ENCODE measurements at regions not wholly inside any gene's neighbourhood (a gene's known extent, or its start where the extent isn't known, plus 50 kb on each side); places are given as distances from the start of the nearest gene placed in this dataset.

GRCh38 chrX:65926095-65927019 is 113.5 kb downstream of the VSIG4 start:
- Histone ChIP-seq H3K9me3 (ENCODE audit: insufficient read depth, low read length) (no peaks in the 10 kb centered on the region), H4K20me1 (ENCODE audit: insufficient read depth, low read length) (no peaks in the 10 kb centered on the region), H3K4me3 (ENCODE audit: low read length) (no peak overlapping the region), H3K4me1 (ENCODE audit: low read length) (peaks cover 4% of the 10 kb centered on the region; the same call in 1 of the 2 replicates), H3K36me3 (replicated peaks; ENCODE audit: low read depth, low read length) (no peaks in the 10 kb centered on the region), H3K4me2 (ENCODE audit: low read length) (peak overlapping the region; percentile 12; the same call in 1 of the 2 replicates), H3K79me2 (ENCODE audit: low read length) (no peaks in the 10 kb centered on the region), H3K27ac (ENCODE audit: low read length) (no peak overlapping the region), H3K27me3 (ENCODE audit: low read depth, low read length) (no peaks in the 10 kb centered on the region), H3K9ac (ENCODE audit: low read length) (no peak overlapping the region), H2AFZ (ENCODE audit: low read depth, low read length) (no peak overlapping the region)
- TF ChIP-seq CTCF (IDR thresholded peaks at IDR 0.05; ENCODE audit: low read depth, low read length) (no peak), EZH2phosphoT487 (IDR thresholded peaks at IDR 0.05; ENCODE audit: low read depth) (no peak)

GRCh38 chrX:65925592-65925991 is 114.3 kb downstream of the VSIG4 start:
- Histone ChIP-seq H3K27ac (ENCODE audit: low read length) (no peak overlapping the region), H3K36me3 (replicated peaks; ENCODE audit: low read depth, low read length) (no peaks in the 10 kb centered on the region), H3K79me2 (ENCODE audit: low read length) (no peaks in the 10 kb centered on the region), H2AFZ (ENCODE audit: low read depth, low read length) (no peak overlapping the region), H3K4me2 (ENCODE audit: low read length) (no peak overlapping the region), H3K27me3 (ENCODE audit: low read depth, low read length) (no peaks in the 10 kb centered on the region), H3K9me3 (ENCODE audit: insufficient read depth, low read length) (no peaks in the 10 kb centered on the region), H3K9ac (ENCODE audit: low read length) (no peak overlapping the region), H4K20me1 (ENCODE audit: insufficient read depth, low read length) (no peaks in the 10 kb centered on the region), H3K4me1 (ENCODE audit: low read length) (peaks cover 4% of the 10 kb centered on the region; the same call in 1 of the 2 replicates), H3K4me3 (ENCODE audit: low read length) (no peak overlapping the region)
- TF ChIP-seq EZH2phosphoT487 (IDR thresholded peaks at IDR 0.05; ENCODE audit: low read depth) (no peak), CTCF (IDR thresholded peaks at IDR 0.05; ENCODE audit: low read depth, low read length) (no peak)

GRCh38 chrX:65925005-65925404 is 114.9 kb downstream of the VSIG4 start:
- H4K20me1 ChIP-seq (ENCODE audit: insufficient read depth, low read length): no peaks in the 10 kb centered on the region
- H3K9me3 ChIP-seq (ENCODE audit: insufficient read depth, low read length): no peaks in the 10 kb centered on the region
- no peak overlapping the region for H3K4me3 ChIP-seq (ENCODE audit: low read length)
- no peak overlapping the region for H2AFZ ChIP-seq (ENCODE audit: low read depth, low read length)
- H3K4me2 ChIP-seq (ENCODE audit: low read length): no peak overlapping the region
- H3K79me2 ChIP-seq (ENCODE audit: low read length): no peaks in the 10 kb centered on the region
- no peak overlapping the region for H3K9ac ChIP-seq (ENCODE audit: low read length)
- no peaks in the 10 kb centered on the region for H3K27me3 ChIP-seq (ENCODE audit: low read depth, low read length)
- H3K4me1 ChIP-seq (ENCODE audit: low read length): peaks cover 4% of the 10 kb centered on the region; the same call in 1 of the 2 replicates
- no peak overlapping the region for H3K27ac ChIP-seq (ENCODE audit: low read length)
- TF ChIP-seq EZH2phosphoT487 (IDR thresholded peaks at IDR 0.05; ENCODE audit: low read depth) (no peak), CTCF (IDR thresholded peaks at IDR 0.05; ENCODE audit: low read depth, low read length) (no peak)
- H3K36me3 ChIP-seq (replicated peaks; ENCODE audit: low read depth, low read length): no peaks in the 10 kb centered on the region

GRCh38 chrX:65921363-65921762 is 118.5 kb downstream of the VSIG4 start:
- no peaks in the 10 kb centered on the region for H3K9me3 ChIP-seq (ENCODE audit: insufficient read depth, low read length)
- H3K27ac ChIP-seq (ENCODE audit: low read length): no peak overlapping the region
- TF ChIP-seq CTCF (IDR thresholded peaks at IDR 0.05; ENCODE audit: low read depth, low read length): no peak
- TF ChIP-seq EZH2phosphoT487 (IDR thresholded peaks at IDR 0.05; ENCODE audit: low read depth): no peak
- H3K4me2 ChIP-seq (ENCODE audit: low read length): no peak overlapping the region
- no peaks in the 10 kb centered on the region for H3K36me3 ChIP-seq (replicated peaks; ENCODE audit: low read depth, low read length)
- H3K9ac ChIP-seq (ENCODE audit: low read length): no peak overlapping the region
- peaks cover under 1% of the 10 kb centered on the region; the same call in 1 of the 2 replicates for H3K4me1 ChIP-seq (ENCODE audit: low read length)
- H3K79me2 ChIP-seq (ENCODE audit: low read length): no peaks in the 10 kb centered on the region
- H2AFZ ChIP-seq (ENCODE audit: low read depth, low read length): no peak overlapping the region
- no peaks in the 10 kb centered on the region for H4K20me1 ChIP-seq (ENCODE audit: insufficient read depth, low read length)
- H3K4me3 ChIP-seq (ENCODE audit: low read length): no peak overlapping the region
- no peaks in the 10 kb centered on the region for H3K27me3 ChIP-seq (ENCODE audit: low read depth, low read length)
